GM12878 (cell line): ENCODE measurements at regions not wholly inside any gene's neighbourhood (a gene's known extent, or its start where the extent isn't known, plus 50 kb on each side); places are given as distances from the start of the nearest gene placed in this dataset.

Source experiments
- ATAC-seq: fragments of 200-7000 bp; cut with Tn5 transposase; 3 replicates; pipeline ENCODE4 v1.9.1; 2020; ENCODE audit warnings: mild to moderate bottlenecking, moderate library complexity
- BruUV-seq: library from RNA; stranded (reverse); fragments of 400-500 nt; replicated peaks from 2 replicates; lab custom pipeline; 2021; lab: Mats Ljungman, UMichigan
- CTCF ChIA-PET: fragments of 300-600 bp; sonication (Branson Sonifier 250); formaldehyde crosslinking; extraction: SDS; loops from one replicate; lab custom pipeline; 2021; ENCODE audit warnings: inconsistent platforms; lab: Yijun Ruan, JAX
- POLR2A ChIA-PET: fragments of 350-600 bp; formaldehyde crosslinking; extraction: SDS; loops from one replicate; lab custom pipeline; 2021; ENCODE audit warnings: inconsistent platforms; lab: Charles Lee
- RAD21 ChIA-PET: fragments of 300-600 bp; sonication (Branson Sonifier 250); formaldehyde crosslinking; loops from one replicate; lab custom pipeline; 2023; ENCODE audit warnings: antibody characterized with exemption; ENCODE audit not compliant: unreplicated experiment; lab: Charles Lee
- SMC1A ChIA-PET: fragments of 300-600 bp; sonication (Branson Sonifier 250); formaldehyde crosslinking; loops from one replicate; lab custom pipeline; 2023; ENCODE audit not compliant: unreplicated experiment, uncharacterized antibody; lab: Charles Lee
- DNase-seq: peaks from one replicate; pipeline ENCODE4 v3.0.0-alpha.2; 2011; ENCODE audit warnings: low read depth, low spot score
- FAIRE-seq: peaks from 3 replicates; lab custom pipeline; 2011; peaks lifted over from hg19 to GRCh38; lab: Jason Lieb, UNC
- H2AFZ ChIP-seq: 2 replicates; pipeline ENCODE4 v1.6.0; 2011; ENCODE audit warnings: low read depth, low read length, control low read depth; ENCODE audit not compliant: control insufficient read depth
- H3K27ac ChIP-seq: 2 replicates; pipeline ENCODE4 v1.5.1; 2011; ENCODE audit warnings: control low read depth; ENCODE audit not compliant: control insufficient read depth, insufficient read depth
- H3K27me3 ChIP-seq, 2 experiments: replicated peaks in 1 of 2; 2 replicates each; pipeline versions ENCODE4 v1.6.0 to v1.6.1; 2011; ENCODE audit warnings: low read length in 1 of 2; ENCODE audit not compliant: control insufficient read depth in 2 of 2, insufficient read depth in 2 of 2
- H3K36me3 ChIP-seq, 2 experiments: 2 replicates each; pipeline ENCODE4 v1.5.1; 2011; ENCODE audit warnings: low read length in 1 of 2; ENCODE audit not compliant: control insufficient read depth in 2 of 2, insufficient read depth in 2 of 2
- H3K4me1 ChIP-seq: 2 replicates; pipeline ENCODE4 v1.6.1; 2011; ENCODE audit warnings: mild to moderate bottlenecking, low read length, moderate library complexity, mixed read lengths; ENCODE audit not compliant: control insufficient read depth, insufficient read depth
- H3K4me2 ChIP-seq: 2 replicates; pipeline ENCODE4 v1.6.0; 2011; ENCODE audit warnings: control low read depth; ENCODE audit not compliant: control insufficient read depth, insufficient read depth
- H3K4me3 ChIP-seq: fragments of 200-600 bp; sonication (generic); 2 replicates; pipeline ENCODE4 v1.5.1; 2016
- H3K79me2 ChIP-seq: 2 replicates; pipeline ENCODE4 v1.6.0; 2011; ENCODE audit warnings: low read length; ENCODE audit not compliant: control insufficient read depth, insufficient read depth
- H3K9ac ChIP-seq: 2 replicates; pipeline ENCODE4 v1.8.0; 2011; ENCODE audit warnings: low read length, control low read depth, mixed read lengths; ENCODE audit not compliant: control insufficient read depth, insufficient read depth
- H3K9me3 ChIP-seq: replicated peaks from 3 replicates; pipeline ENCODE4 v1.5.1; 2011; ENCODE audit warnings: mild to moderate bottlenecking, low read length; ENCODE audit not compliant: control insufficient read depth, insufficient read depth
- H4K20me1 ChIP-seq: 2 replicates; pipeline ENCODE4 v1.6.0; 2011; ENCODE audit not compliant: control insufficient read depth, insufficient read depth
- CREM ChIP-seq: IDR thresholded peaks from 2 replicates; pipeline ENCODE4 v1.6.1; 2014; ENCODE audit warnings: antibody characterized with exemption, low read depth
- STAT3 ChIP-seq: IDR thresholded peaks from 2 replicates; pipeline ENCODE4 v1.6.1; 2011; ENCODE audit warnings: low read depth, low read length, improper control_type of control experiment
- WGBS: methylation state at CpG from one replicate; pipeline ENCODE4 v1.1.6; 2016; ENCODE audit warnings: low lambda C conversion rate; ENCODE audit not compliant: insufficient replicate concordance, insufficient coverage; ENCODE audit errors: missing lambda C conversion rate; 5-methylcytosine and 5-hydroxymethylcytosine counted together
- in situ Hi-C: fragments of 300-500 bp; cut with MboI; formaldehyde crosslinking; loops from 9 replicates; pipeline ENCODE4 v1.14.3; 2018; ENCODE audit warnings: mixed read lengths
- intact Hi-C: fragments of 100-400 bp; cut with micrococcal nuclease; formaldehyde crosslinking; loops from one replicate; pipeline ENCODE4 v1.14.2; 2022; ENCODE audit not compliant: unreplicated experiment

- H3K4me1 ChIP-seq = no peaks in the 10 kb centered on the region
- no peak for TF ChIP-seq STAT3
- TF ChIP-seq, all 136 proteins: peak for 0
- no peak overlapping the region for H3K27ac ChIP-seq
- intact Hi-C loops (no loop called here), in situ Hi-C loops (no loop called here)
- ChIA-PET POLR2A (no interaction called here), RAD21 (no interaction called here), CTCF (no interaction called here), SMC1A (no interaction called here)
- no TSS peak for BruUV-seq
- H3K9me3 ChIP-seq = no peaks in the 10 kb centered on the region; the same call in 2 of the 3 replicates
- DNase-seq (no peak), FAIRE-seq (no peak), ATAC-seq (no peak)
- H3K36me3 ChIP-seq = no peaks in the 10 kb centered on the region
- H3K4me2 ChIP-seq = no peak overlapping the region
- H3K27me3 ChIP-seq = no peaks in the 10 kb centered on the region
- no peak overlapping the region for H2AFZ ChIP-seq
- no peaks in the 10 kb centered on the region for H3K79me2 ChIP-seq
- no peaks in the 10 kb centered on the region for H4K20me1 ChIP-seq
- no peak overlapping the region for H3K4me3 ChIP-seq
- no peak overlapping the region for H3K9ac ChIP-seq
These were observed 261.4 kb downstream of the LAS1L start for GRCh38 chrX:65273152-65273551.

- WGBS = 29% methylated on average over 2 of the region's 2 CpGs
- no peak overlapping the region for H3K9ac ChIP-seq
- POLR2A ChIA-PET = no interaction called here
- TF ChIP-seq CREM = no peak
- TF ChIP-seq, all 136 proteins: peak for 0
- ATAC-seq (no peak), FAIRE-seq (no peak), DNase-seq (no peak)
- in situ Hi-C loops = no loop called here
- H3K36me3 ChIP-seq = no peaks in the 10 kb centered on the region
- H4K20me1 ChIP-seq = no peaks in the 10 kb centered on the region
- BruUV-seq = no TSS peak
- no peak overlapping the region for H3K27ac ChIP-seq
- no peak overlapping the region for H2AFZ ChIP-seq
- H3K79me2 ChIP-seq = no peaks in the 10 kb centered on the region
- SMC1A ChIA-PET = no interaction called here
- intact Hi-C loops = no loop called here
- H3K4me2 ChIP-seq = no peak overlapping the region
- no peak overlapping the region for H3K4me3 ChIP-seq
- H3K27me3 ChIP-seq = no peaks in the 10 kb centered on the region
- no peaks in the 10 kb centered on the region for H3K4me1 ChIP-seq
- RAD21 ChIA-PET = no interaction called here
- CTCF ChIA-PET = interaction anchor here (0.9 kb wide), 1 partner anchor 11 kb away, joined by 3 read pairs; no protein-coding TSS in a partner anchor
- H3K9me3 ChIP-seq = no peaks in the 10 kb centered on the region
These were observed 268.1 kb downstream of the LAS1L start for GRCh38 chrX:65266482-65266881.
